ENCODE measurements at regions not wholly inside any gene's neighbourhood (a gene's known extent, or its start where the extent isn't known, plus 50 kb on each side); places are given as distances from the start of the nearest gene placed in this dataset.
"Not testable (repeated sequence)": the region's sequence is repeated elsewhere in the genome, so short reads cannot be mapped to it uniquely, and the experiment has no call there.

GRCh38 chr5:113715921-113716320 lies 202.4 kb downstream of the YTHDC2 start:
- FAIRE-seq, result not testable (repeated sequence)

GRCh38 chr5:113719549-113719948 lies 206.1 kb downstream of the YTHDC2 start:
- no peak for DNase-seq (ENCODE audit: low spot score in 2 of 2)
- no peak for FAIRE-seq

More at GRCh38 chr5:113715921-113716320, 202.4 kb downstream of the YTHDC2 start:
- DNase-seq (ENCODE audit: low spot score in 2 of 2), result not testable (repeated sequence)

- no peak for DNase-seq (ENCODE audit: low spot score in 2 of 2)
These were observed 207.7 kb downstream of the YTHDC2 start for GRCh38 chr5:113721171-113721570.

GRCh38 chr5:113723021-113723420 lies 209.5 kb downstream of the YTHDC2 start:
- FAIRE-seq, result no peak
- no peak for DNase-seq (ENCODE audit: low spot score in 2 of 2)

More at GRCh38 chr5:113721171-113721570, 207.7 kb downstream of the YTHDC2 start:
- FAIRE-seq, result no peak

- FAIRE-seq, result no peak
- DNase-seq (ENCODE audit: low spot score in 2 of 2), result no peak
These were observed 222.3 kb downstream of the YTHDC2 start for GRCh38 chr5:113735751-113736150.

GRCh38 chr5:113742176-113742575 lies 228.7 kb downstream of the YTHDC2 start:
- FAIRE-seq (no peak), DNase-seq (ENCODE audit: low spot score in 2 of 2) (no peak)

- FAIRE-seq, result no peak
- no peak for DNase-seq (ENCODE audit: low spot score in 2 of 2)
These were observed 229.1 kb downstream of the YTHDC2 start for GRCh38 chr5:113742639-113743038.

- no peak for FAIRE-seq
- DNase-seq (ENCODE audit: low spot score in 2 of 2), result no peak
These were observed 234.9 kb downstream of the YTHDC2 start for GRCh38 chr5:113748403-113748802.

- FAIRE-seq (no peak), DNase-seq (ENCODE audit: low spot score in 2 of 2) (no peak)
These were observed 235.8 kb downstream of the YTHDC2 start for GRCh38 chr5:113749334-113749733.

GRCh38 chr5:113753182-113753581 lies 239.7 kb downstream of the YTHDC2 start:
- not testable (repeated sequence) for FAIRE-seq; DNase-seq (ENCODE audit: low spot score in 2 of 2)

- FAIRE-seq, result no peak
- no peak for DNase-seq (ENCODE audit: low spot score in 2 of 2)
These were observed 242.0 kb downstream of the YTHDC2 start for GRCh38 chr5:113755516-113755915.

GRCh38 chr5:113757508-113757907 lies 244.0 kb downstream of the YTHDC2 start:
- DNase-seq (ENCODE audit: low spot score in 2 of 2), result no peak
- no peak for FAIRE-seq

GRCh38 chr5:113759505-113759904 lies 246.0 kb downstream of the YTHDC2 start:
- FAIRE-seq (no peak), DNase-seq (ENCODE audit: low spot score in 2 of 2) (no peak)

- FAIRE-seq, result no peak
- DNase-seq (ENCODE audit: low spot score in 2 of 2), result no peak
These were observed 247.0 kb downstream of the YTHDC2 start for GRCh38 chr5:113760486-113760885.

GRCh38 chr5:113761594-113761993 lies 248.1 kb downstream of the YTHDC2 start:
- FAIRE-seq, result no peak
- DNase-seq (ENCODE audit: low spot score in 2 of 2), result no peak

GRCh38 chr5:113764382-113764781 lies 250.9 kb downstream of the YTHDC2 start:
- DNase-seq (ENCODE audit: low spot score in 2 of 2), result no peak
- FAIRE-seq, result no peak

GRCh38 chr5:113766827-113767226 lies 253.3 kb downstream of the YTHDC2 start:
- FAIRE-seq, result not testable (repeated sequence)

GRCh38 chr5:113770648-113771047 lies 257.2 kb downstream of the YTHDC2 start:
- DNase-seq (ENCODE audit: low spot score in 2 of 2), result no peak
- FAIRE-seq, result no peak

More at GRCh38 chr5:113766827-113767226, 253.3 kb downstream of the YTHDC2 start:
- DNase-seq (ENCODE audit: low spot score in 2 of 2), result not testable (repeated sequence)

- FAIRE-seq (no peak), DNase-seq (ENCODE audit: low spot score in 2 of 2) (no peak)
These were observed 258.0 kb downstream of the YTHDC2 start for GRCh38 chr5:113771483-113771882.

- no peak for DNase-seq (ENCODE audit: low spot score in 2 of 2)
These were observed 262.7 kb downstream of the YTHDC2 start for GRCh38 chr5:113776168-113776567.

GRCh38 chr5:113776832-113777525 lies 263.5 kb downstream of the YTHDC2 start:
- no peak for DNase-seq (ENCODE audit: low spot score in 2 of 2)
- no peak for FAIRE-seq

More at GRCh38 chr5:113776168-113776567, 262.7 kb downstream of the YTHDC2 start:
- no peak for FAIRE-seq

- no peak for FAIRE-seq
- no peak for DNase-seq (ENCODE audit: low spot score in 2 of 2)
These were observed 264.7 kb downstream of the YTHDC2 start for GRCh38 chr5:113778147-113778546.
